Stimulated activated memory B cell treated with anti-CD40 and anti-IgM and Interleukin-4, amounts not matched to agents 10 μg/mL and 1 μg/mL and 100 μg/mL, for 72 hours (primary cell): ENCODE measurements at regions not wholly inside any gene's neighbourhood (a gene's known extent, or its start where the extent isn't known, plus 50 kb on each side); places are given as distances from the start of the nearest gene placed in this dataset.
A peak's percentile ranks its signal among the peaks of the same experiment; 100 is the strongest.
"Not testable (repeated sequence)": the region's sequence is repeated elsewhere in the genome, so short reads cannot be mapped to it uniquely, and the experiment has no call there.

Source experiments
- ATAC-seq: fragments of 150-1000 bp; cut with Tn5 transposase; 2 replicates; pipeline ENCODE4 v1.10.0; 2021
- H3K27ac Mint-ChIP-seq: one replicate; pipeline ENCODE4 v1.8.0; 2022; ENCODE audit warnings: mild to moderate bottlenecking, mixed read lengths
- H3K27me3 Mint-ChIP-seq: one replicate; pipeline ENCODE4 v1.8.0; 2022; ENCODE audit warnings: mixed read lengths
- H3K36me3 Mint-ChIP-seq: one replicate; pipeline ENCODE4 v1.8.0; 2022; ENCODE audit warnings: mixed read lengths
- H3K4me1 Mint-ChIP-seq: one replicate; pipeline ENCODE4 v1.8.0; 2022; ENCODE audit warnings: mixed read lengths
- H3K4me3 Mint-ChIP-seq: one replicate; pipeline ENCODE4 v1.8.0; 2022; ENCODE audit warnings: mild to moderate bottlenecking, moderate library complexity, mixed read lengths
- H3K9me3 Mint-ChIP-seq: one replicate; pipeline ENCODE4 v1.8.0; 2022; ENCODE audit warnings: mixed read lengths

GRCh38 chr12:60234611-60235195 is 638.9 kb downstream of the SLC16A7 start:
- ATAC-seq, H3K4me3 Mint-ChIP-seq, H3K27me3 Mint-ChIP-seq, H3K4me1 Mint-ChIP-seq, H3K27ac Mint-ChIP-seq, H3K36me3 Mint-ChIP-seq: not testable (repeated sequence)
- H3K9me3 Mint-ChIP-seq, result peaks cover 12% of the 10 kb centered on the region

GRCh38 chr12:60235261-60235660 is 639.4 kb downstream of the SLC16A7 start:
- ATAC-seq, result no peak
- H3K4me1 Mint-ChIP-seq, result no peaks in the 10 kb centered on the region
- H3K4me3 Mint-ChIP-seq, result no peak overlapping the region
- peaks cover 12% of the 10 kb centered on the region for H3K9me3 Mint-ChIP-seq
- H3K36me3 Mint-ChIP-seq, result no peaks in the 10 kb centered on the region
- no peak overlapping the region for H3K27ac Mint-ChIP-seq
- no peaks in the 10 kb centered on the region for H3K27me3 Mint-ChIP-seq

- not testable (repeated sequence) for ATAC-seq, H3K36me3 Mint-ChIP-seq, H3K27me3 Mint-ChIP-seq, H3K4me1 Mint-ChIP-seq, H3K4me3 Mint-ChIP-seq, H3K27ac Mint-ChIP-seq
- peaks cover 12% of the 10 kb centered on the region for H3K9me3 Mint-ChIP-seq
These were observed 640.6 kb downstream of the SLC16A7 start for GRCh38 chr12:60236416-60236815.

- no peaks in the 10 kb centered on the region for H3K4me1 Mint-ChIP-seq
- H3K27ac Mint-ChIP-seq, result no peak overlapping the region
- no peak for ATAC-seq
- H3K27me3 Mint-ChIP-seq, result no peaks in the 10 kb centered on the region
- no peaks in the 10 kb centered on the region for H3K36me3 Mint-ChIP-seq
- H3K4me3 Mint-ChIP-seq, result no peak overlapping the region
- H3K9me3 Mint-ChIP-seq, result peaks cover 12% of the 10 kb centered on the region
These were observed 645.1 kb downstream of the SLC16A7 start for GRCh38 chr12:60240891-60241290.

DNA sequence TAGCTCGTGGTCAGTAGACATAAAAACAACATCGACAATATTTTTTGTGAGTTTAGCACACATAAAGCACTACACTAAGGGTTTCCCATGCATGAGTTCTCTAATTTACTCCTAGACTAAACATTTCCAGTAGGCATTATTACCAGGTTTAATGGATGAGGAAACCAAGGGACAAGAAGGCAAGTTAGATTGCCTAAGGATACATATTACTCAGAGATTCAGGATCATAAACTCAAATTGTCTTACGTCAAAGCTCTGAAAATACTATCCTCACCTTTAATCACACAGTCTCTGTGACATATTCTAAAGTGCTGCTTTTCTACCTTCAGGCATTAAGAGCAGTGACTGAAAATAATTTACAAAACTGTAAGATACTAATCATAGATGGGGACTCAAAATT is 655.3 kb downstream of the SLC16A7 start:
- no peaks in the 10 kb centered on the region for H3K27me3 Mint-ChIP-seq
- H3K4me3 Mint-ChIP-seq, result no peak overlapping the region
- no peaks in the 10 kb centered on the region for H3K36me3 Mint-ChIP-seq
- no peaks in the 10 kb centered on the region for H3K4me1 Mint-ChIP-seq
- peaks cover 4% of the 10 kb centered on the region for H3K9me3 Mint-ChIP-seq
- no peak overlapping the region for H3K27ac Mint-ChIP-seq
- ATAC-seq, result no peak

DNA sequence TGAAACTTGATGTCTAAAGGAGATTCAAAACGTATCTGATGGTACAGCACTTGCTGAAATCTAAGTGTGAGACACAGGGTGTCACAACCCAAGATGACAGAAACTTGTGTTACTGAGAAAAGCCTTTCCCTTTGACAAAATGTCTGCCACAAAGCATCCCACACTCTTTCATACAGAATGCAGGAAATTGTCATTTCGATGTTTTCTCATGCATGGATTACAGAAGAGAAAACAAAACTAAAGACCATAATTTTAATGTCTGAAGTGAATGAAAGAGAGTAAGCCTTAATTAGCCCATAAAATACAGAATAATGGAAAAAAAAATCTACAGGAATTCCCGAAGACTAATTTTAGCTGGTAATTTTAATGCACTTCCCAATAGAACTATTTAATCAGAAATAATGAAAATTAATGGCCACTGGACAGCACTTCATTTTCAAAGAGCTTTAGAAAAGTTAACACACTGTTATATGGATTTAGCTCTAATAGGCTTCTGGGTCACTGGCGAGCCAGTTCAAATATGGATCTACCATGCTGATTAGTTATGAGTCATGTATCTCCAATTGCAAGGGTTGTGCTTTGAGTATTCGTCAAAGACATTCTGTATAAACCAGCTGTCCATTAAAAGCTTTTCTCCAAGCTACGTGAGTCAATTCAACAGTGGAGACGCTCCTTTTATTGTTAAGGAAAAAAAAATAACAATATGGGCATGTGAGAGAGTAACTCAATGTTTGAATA is 656.7 kb downstream of the SLC16A7 start:
- Mint-ChIP-seq H3K4me1 (no peaks in the 10 kb centered on the region), H3K36me3 (no peaks in the 10 kb centered on the region), H3K4me3 (no peak overlapping the region), H3K9me3 (peaks cover 4% of the 10 kb centered on the region), H3K27ac (no peak overlapping the region), H3K27me3 (no peaks in the 10 kb centered on the region)
- ATAC-seq, result no peak

- Mint-ChIP-seq H3K36me3 (no peaks in the 10 kb centered on the region), H3K27me3 (no peaks in the 10 kb centered on the region), H3K4me1 (no peaks in the 10 kb centered on the region), H3K4me3 (no peak overlapping the region), H3K9me3 (peaks cover 6% of the 10 kb centered on the region), H3K27ac (no peak overlapping the region)
- no peak for ATAC-seq
These were observed 659.2 kb downstream of the SLC16A7 start for GRCh38 chr12:60255044-60255443.

DNA sequence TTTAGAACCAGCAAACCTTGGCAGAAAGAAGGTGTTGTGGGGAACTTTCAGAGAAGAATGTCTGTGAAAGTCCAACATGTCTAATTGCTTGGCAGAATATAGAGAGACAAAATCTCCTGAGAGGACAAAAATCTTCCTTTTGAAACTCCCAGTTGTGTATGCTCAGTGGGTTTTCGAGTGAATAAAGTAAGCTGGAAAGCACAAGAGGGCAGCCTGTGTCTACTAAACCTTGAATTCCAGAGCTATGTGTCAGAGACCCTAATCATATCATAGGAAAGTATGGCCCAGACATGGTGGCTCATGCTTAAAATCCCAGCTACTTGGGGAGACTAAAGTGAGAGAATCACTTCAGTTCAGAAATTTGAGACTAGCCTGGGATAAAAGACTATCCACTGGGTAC is 661.2 kb downstream of the SLC16A7 start:
- H3K4me1 Mint-ChIP-seq, result no peaks in the 10 kb centered on the region

GRCh38 chr12:60259225-60259624 is 663.4 kb downstream of the SLC16A7 start:
- Mint-ChIP-seq H3K9me3 (peaks cover 3% of the 10 kb centered on the region), H3K27ac (no peak overlapping the region), H3K4me1 (no peaks in the 10 kb centered on the region), H3K4me3 (no peak overlapping the region), H3K27me3 (no peaks in the 10 kb centered on the region), H3K36me3 (no peaks in the 10 kb centered on the region)
- no peak for ATAC-seq

More for the DNA sequence above, 661.2 kb downstream of the SLC16A7 start:
- ATAC-seq, result no peak
- Mint-ChIP-seq H3K36me3 (no peaks in the 10 kb centered on the region), H3K27me3 (no peaks in the 10 kb centered on the region), H3K27ac (no peak overlapping the region), H3K4me3 (no peak overlapping the region), H3K9me3 (peaks cover 3% of the 10 kb centered on the region)

- Mint-ChIP-seq H3K4me1 (no peaks in the 10 kb centered on the region), H3K36me3 (no peaks in the 10 kb centered on the region), H3K4me3 (no peak overlapping the region), H3K27me3 (no peaks in the 10 kb centered on the region), H3K9me3 (peaks cover 3% of the 10 kb centered on the region), H3K27ac (no peak overlapping the region)
- ATAC-seq, result no peak
These were observed 666.5 kb downstream of the SLC16A7 start for GRCh38 chr12:60262378-60262777.

DNA sequence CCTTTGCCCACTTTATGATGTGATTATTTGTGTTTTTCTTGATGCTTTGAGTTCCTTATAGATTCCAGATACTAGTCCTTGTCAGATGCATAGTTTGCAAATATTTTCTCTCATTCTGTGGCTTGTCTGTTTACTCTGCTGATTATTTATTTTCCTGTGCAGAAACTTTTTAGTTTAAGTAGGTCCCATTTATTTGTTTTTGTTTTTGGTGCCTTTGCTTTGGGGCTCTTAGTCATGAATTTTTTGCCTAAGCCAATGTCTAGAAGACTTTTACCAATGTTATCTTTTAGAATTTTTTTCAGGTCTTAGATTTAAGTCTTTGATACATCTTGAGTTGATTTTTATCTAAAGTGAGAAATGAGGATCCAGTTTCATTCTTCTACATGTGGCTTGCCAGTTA is 667.3 kb downstream of the SLC16A7 start:
- no peak for ATAC-seq
- peaks cover under 1% of the 10 kb centered on the region for H3K9me3 Mint-ChIP-seq
- no peaks in the 10 kb centered on the region for H3K36me3 Mint-ChIP-seq
- H3K27me3 Mint-ChIP-seq, result no peaks in the 10 kb centered on the region
- no peaks in the 10 kb centered on the region for H3K4me1 Mint-ChIP-seq
- no peak overlapping the region for H3K4me3 Mint-ChIP-seq
- H3K27ac Mint-ChIP-seq, result no peak overlapping the region

DNA sequence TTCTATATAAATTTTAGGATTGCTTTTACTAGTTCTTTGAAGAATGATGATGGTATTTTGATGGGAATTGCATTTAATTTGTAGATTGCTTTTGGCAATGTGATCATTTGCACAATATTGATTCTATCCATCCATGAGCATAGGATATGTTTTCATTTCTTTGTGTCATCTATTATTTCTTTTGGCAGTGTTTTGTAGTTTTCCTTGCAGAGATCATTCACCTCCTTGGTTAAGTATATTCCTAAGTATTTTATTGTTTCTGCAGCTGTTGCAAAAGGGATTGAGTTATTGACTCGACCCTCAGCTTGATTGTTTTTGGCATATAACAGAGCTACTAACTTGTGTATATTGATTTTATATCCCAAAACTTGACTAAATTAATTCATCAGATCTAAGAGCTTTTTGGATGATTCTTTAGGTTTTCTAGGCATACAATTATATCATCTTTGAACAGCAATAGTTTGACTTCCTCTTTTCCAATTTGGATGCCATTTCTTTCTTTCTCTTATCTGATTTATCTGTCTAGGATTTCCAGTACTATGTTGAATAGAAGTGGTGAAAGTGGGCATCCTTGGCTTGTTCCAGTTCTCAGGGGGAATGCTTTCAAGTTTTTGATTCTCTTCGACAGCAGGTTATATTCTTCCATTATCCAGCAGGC is 668.1 kb downstream of the SLC16A7 start:
- Mint-ChIP-seq H3K9me3 (no peaks in the 10 kb centered on the region), H3K4me3 (no peak overlapping the region), H3K27ac (no peak overlapping the region), H3K4me1 (no peaks in the 10 kb centered on the region), H3K36me3 (no peaks in the 10 kb centered on the region), H3K27me3 (no peaks in the 10 kb centered on the region)
- ATAC-seq, result no peak

GRCh38 chr12:60265741-60266140 is 669.9 kb downstream of the SLC16A7 start:
- H3K27ac Mint-ChIP-seq, result no peak overlapping the region
- no peak for ATAC-seq
- H3K36me3 Mint-ChIP-seq, result no peaks in the 10 kb centered on the region
- no peaks in the 10 kb centered on the region for H3K4me1 Mint-ChIP-seq
- H3K4me3 Mint-ChIP-seq, result no peak overlapping the region
- H3K27me3 Mint-ChIP-seq, result no peaks in the 10 kb centered on the region
- no peaks in the 10 kb centered on the region for H3K9me3 Mint-ChIP-seq

DNA sequence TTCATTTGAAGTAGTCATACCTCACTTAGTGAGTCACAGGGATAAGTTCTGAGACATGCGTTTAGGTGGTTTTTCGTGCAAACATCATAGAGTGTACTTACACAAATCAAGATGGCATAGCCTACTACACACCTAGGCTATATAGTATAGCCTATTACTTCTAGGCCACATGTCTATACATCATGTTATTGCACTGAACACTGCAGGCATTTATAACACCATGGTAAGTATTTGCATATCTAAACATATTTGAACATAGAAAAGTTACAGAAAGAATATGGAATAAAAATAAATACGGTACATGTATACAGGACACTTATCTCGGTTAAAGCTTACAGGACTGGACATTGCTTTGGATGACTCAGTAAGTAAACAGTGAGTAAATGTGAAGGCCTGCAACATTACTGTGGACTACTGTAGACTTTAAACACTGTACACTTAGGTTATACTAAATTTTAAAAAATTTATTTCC is 670.6 kb downstream of the SLC16A7 start:
- Mint-ChIP-seq H3K27me3 (no peaks in the 10 kb centered on the region), H3K27ac (no peak overlapping the region), H3K36me3 (no peaks in the 10 kb centered on the region), H3K4me3 (no peak overlapping the region), H3K9me3 (peaks cover 3% of the 10 kb centered on the region), H3K4me1 (no peaks in the 10 kb centered on the region)
- ATAC-seq, result no peak

GRCh38 chr12:60269611-60270269 is 673.9 kb downstream of the SLC16A7 start:
- H3K27me3 Mint-ChIP-seq, result no peaks in the 10 kb centered on the region
- H3K36me3 Mint-ChIP-seq, result no peaks in the 10 kb centered on the region
- H3K9me3 Mint-ChIP-seq, result peaks cover 3% of the 10 kb centered on the region
- no peak overlapping the region for H3K4me3 Mint-ChIP-seq
- no peaks in the 10 kb centered on the region for H3K4me1 Mint-ChIP-seq
- no peak overlapping the region for H3K27ac Mint-ChIP-seq
- ATAC-seq, result peak; percentile 65
